GM18861 (cell line): ENCODE measurements at regions not wholly inside any gene's neighbourhood (a gene's known extent, or its start where the extent isn't known, plus 50 kb on each side); places are given as distances from the start of the nearest gene placed in this dataset.
A peak's percentile ranks its signal among the peaks of the same experiment; 100 is the strongest.

Experiments used
- ATAC-seq: cut with Tn5 transposase; IDR thresholded peaks from one replicate; pipeline ENCODE4 v1.9.1; 2021; ENCODE audit not compliant: unreplicated experiment

DNA sequence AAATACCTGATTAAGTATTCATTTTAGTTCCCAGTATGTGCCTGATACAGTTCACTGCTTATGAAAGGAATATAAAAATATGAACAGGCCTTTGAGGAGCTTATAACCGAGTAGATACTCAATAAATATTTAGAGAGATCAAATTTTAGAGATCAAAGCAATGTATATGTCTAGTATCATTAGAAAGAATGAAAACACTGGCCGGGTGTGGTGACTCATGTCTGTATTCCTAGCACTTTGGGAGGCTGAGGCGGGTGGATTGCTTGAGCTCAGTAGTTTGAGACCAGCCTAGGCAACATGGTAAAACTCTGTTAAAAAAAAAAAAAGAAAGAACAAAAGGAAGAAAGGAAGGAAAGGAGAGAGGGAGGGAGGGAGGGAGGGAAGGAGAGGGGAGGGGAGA lies 113.2 kb upstream of the EEA1 start:
- no peak for ATAC-seq

- no peak for ATAC-seq
Observed at GRCh38 chr12:93042684-93043083, 113.6 kb upstream of the EEA1 start.

GRCh38 chr12:93043192-93043876 lies 114.2 kb upstream of the EEA1 start:
- no peak for ATAC-seq

DNA sequence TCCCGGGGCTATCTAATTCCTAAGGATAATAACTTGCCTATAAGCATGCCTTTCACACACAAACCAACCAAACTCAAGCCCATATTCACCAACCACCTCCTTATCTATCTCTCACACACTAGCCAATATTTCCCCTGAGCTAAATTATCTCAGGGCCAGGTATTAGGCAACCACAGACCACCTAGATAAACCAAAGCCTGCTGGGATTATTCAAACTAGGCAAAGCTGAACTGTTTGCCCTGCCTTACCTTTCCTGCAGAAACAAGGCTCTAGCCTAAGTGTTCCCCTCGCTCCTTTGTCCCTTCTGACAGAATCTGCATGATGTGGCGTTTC lies 114.7 kb upstream of the EEA1 start:
- no peak for ATAC-seq

- no peak for ATAC-seq
Observed at GRCh38 chr12:93047118-93047517, 118.0 kb upstream of the EEA1 start.

GRCh38 chr12:93048656-93049055 lies 119.6 kb upstream of the EEA1 start:
- no peak for ATAC-seq

- no peak for ATAC-seq
Observed at GRCh38 chr12:93050026-93050747, 121.1 kb upstream of the EEA1 start.

- ATAC-seq, result no peak
Observed at GRCh38 chr12:93050748-93051081, 121.6 kb upstream of the EEA1 start.

- no peak for ATAC-seq
Observed at GRCh38 chr12:93054021-93054420, 124.9 kb upstream of the EEA1 start.

DNA sequence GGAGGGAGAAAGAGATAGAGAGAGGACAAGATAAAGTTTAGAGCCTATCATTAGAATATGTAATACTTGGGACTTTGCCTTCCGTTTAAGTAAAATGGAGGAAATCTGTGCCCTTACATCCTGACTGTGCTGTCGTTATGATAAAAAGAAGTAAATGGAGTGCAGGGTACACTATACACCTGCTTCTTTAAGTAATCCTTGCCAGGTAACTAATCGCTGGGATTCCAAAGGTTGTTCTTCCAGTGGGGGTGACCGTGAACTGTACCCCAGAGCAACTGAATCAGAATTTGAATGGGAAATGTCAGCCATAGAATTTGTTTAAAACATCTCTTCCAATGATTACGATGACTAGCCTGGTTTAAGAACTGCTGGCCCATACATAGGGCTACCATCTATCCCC lies 126.1 kb upstream of the EEA1 start:
- ATAC-seq, result no peak

GRCh38 chr12:93056971-93057535 lies 128.0 kb upstream of the EEA1 start:
- no peak for ATAC-seq

GRCh38 chr12:93058280-93058679 lies 129.2 kb upstream of the EEA1 start:
- ATAC-seq, result no peak

- no peak for ATAC-seq
Observed at GRCh38 chr12:93059288-93059687, 130.2 kb upstream of the EEA1 start.

DNA sequence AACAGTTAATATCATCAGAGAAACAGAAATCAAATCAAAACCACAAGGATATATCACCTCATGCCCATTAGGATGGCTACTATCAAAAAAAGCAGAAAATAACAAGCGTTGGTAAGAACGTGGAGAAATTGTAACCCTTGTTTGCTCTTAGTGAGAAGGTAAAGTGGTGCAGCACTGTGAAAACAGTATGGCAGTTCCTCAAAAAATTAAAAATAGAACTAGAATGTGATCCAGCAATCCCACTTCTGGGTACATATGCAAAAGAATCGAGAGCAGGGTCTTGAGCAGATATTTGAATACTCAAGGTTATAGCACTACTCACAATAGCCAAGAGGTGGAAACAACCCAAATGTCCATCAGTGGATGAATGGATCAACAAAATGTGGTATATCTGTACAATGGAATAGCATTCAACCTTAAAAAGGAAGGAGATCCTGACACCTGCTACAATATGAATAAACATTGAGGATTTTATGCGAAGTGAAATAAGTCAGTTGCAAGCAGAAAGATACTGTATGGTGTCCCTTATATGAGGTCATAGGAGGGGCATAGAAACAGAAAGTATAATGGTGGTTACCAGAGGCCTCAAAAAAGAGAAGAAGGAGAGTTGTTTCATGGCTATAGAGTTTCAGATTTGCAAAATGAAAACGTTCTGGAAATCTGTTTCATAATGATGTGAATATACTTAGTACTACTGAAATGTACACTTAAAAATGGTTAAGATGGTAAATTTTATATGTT lies 131.0 kb upstream of the EEA1 start:
- ATAC-seq, result peak; percentile 99

- peak; percentile 13 for ATAC-seq
Observed at GRCh38 chr12:93060666-93061472, 131.8 kb upstream of the EEA1 start.

- no peak for ATAC-seq
Observed at GRCh38 chr12:93061473-93062419, 132.7 kb upstream of the EEA1 start.

GRCh38 chr12:93065896-93066295 lies 136.8 kb upstream of the EEA1 start:
- ATAC-seq, result no peak

DNA sequence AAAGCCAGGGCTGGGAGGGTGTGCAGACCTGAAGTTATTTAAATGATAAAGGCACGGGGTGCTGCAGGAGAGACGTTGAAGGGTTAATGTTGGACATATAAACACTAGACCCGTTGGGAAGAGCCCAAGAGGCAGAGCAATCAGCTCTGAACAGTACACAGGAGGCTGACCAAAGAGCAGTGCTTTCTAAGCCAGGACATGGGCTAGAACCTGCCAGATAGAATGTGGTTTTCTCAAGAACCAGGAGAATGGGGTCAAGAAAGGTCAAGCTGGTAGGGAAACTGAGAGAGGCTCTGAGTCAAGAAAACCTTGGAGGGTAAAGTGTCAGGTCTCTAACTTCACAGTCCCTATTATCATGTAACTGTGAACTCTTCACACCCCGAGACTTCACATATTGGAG lies 143.2 kb upstream of the EEA1 start:
- no peak for ATAC-seq

DNA sequence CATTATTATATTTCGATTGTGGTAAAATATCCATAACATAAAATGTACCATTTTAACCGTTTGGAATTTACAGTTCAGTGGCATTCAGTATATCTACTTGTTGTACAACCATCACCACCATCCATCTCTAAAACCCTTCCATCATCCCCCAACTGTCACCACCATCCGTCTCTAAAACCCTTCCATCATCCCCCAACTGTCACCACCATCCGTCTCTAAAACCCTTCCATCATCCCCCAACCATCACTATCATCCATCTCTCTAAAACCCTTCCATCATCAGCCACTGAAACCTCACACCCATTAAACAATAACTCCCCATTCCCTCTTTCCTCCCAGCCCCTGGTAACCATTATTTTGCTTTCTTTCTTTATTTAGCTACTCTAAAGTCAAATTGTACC lies 144.2 kb upstream of the EEA1 start:
- no peak for ATAC-seq

GRCh38 chr12:93078059-93078458 lies 149.0 kb upstream of the EEA1 start:
- ATAC-seq, result no peak
